ENCODE measurements at regions not wholly inside any gene's neighbourhood (a gene's known extent, or its start where the extent isn't known, plus 50 kb on each side); places are given as distances from the start of the nearest gene placed in this dataset.

DNA sequence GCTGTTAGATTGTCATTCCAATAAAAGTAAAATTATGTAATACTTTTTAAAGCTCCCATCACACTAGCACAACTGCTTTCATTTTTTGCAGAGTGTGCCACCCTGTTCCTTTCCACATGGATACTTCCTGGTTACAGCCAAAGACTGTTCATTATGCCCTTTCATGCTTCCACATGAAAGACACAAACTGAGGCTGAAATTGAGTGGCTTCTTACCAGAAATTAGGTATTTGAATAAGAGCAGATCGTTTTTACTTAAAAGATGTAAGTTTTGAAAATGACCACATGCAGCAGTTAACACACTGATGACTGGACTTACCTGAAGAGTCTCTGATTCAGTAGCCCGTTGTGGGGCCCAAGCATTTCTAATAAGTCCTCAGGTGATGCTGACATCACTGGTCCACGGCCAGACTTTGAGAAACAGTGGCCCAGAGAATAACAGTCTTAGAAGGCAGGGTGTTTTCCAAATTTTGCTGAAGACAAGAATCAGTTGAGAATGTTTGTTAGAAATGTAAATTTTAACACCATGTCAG, 187.6 kb upstream of the DMRT1 start:
- ATAC-seq (no peak), DNase-seq (ENCODE audit: low spot score) (no peak)
- Histone ChIP-seq H3K27me3 (ENCODE audit: insufficient read depth) (no peaks in the 10 kb centered on the region), H3K4me3 (no peak overlapping the region), H3K36me3 (ENCODE audit: insufficient read depth) (no peaks in the 10 kb centered on the region), H3K27ac (ENCODE audit: low read depth) (no peak overlapping the region), H3F3A (replicated peaks; ENCODE audit: low read depth) (0 out of 2 replicates have a peak, but pooled peaks cover 5% of the 10 kb centered on the region), H4K20me1 (replicated peaks; ENCODE audit: insufficient read depth) (peaks cover 2% of the 10 kb centered on the region; the same call in 1 of the 2 replicates), H3K4me2 (no peak overlapping the region), H3K79me2 (replicated peaks; ENCODE audit: insufficient read depth) (peaks cover 41% of the 10 kb centered on the region), H3K4me1 (ENCODE audit: insufficient read depth) (peaks cover 47% of the 10 kb centered on the region), H3K9me2 (ENCODE audit: insufficient read depth) (peaks cover 3% of the 10 kb centered on the region; the same call in 1 of the 2 replicates), H2AFZ (no peak overlapping the region)
- H3K36me3 Mint-ChIP-seq (ENCODE audit: low read depth) = no peaks in the 10 kb centered on the region
- H3K9me3 Mint-ChIP-seq = no peaks in the 10 kb centered on the region
- no peak overlapping the region for H3K4me3 Mint-ChIP-seq
- TF ChIP-seq ZNF114 (CRISPR knock-in tag; IDR thresholded peaks at IDR 0.05) (no peak), JUNB (IDR thresholded peaks at IDR 0.05; ENCODE audit: unreplicated experiment) (no peak), EZH2phosphoT487 (IDR thresholded peaks at IDR 0.05; ENCODE audit: unreplicated experiment) (no peak), POLR2AphosphoS5 (IDR thresholded peaks at IDR 0.05; ENCODE audit: low read depth) (no peak), CREB1 (CRISPR knock-in tag; IDR thresholded peaks at IDR 0.05; ENCODE audit: low read depth) (no peak), NANOG (IDR thresholded peaks at IDR 0.05; ENCODE audit: borderline replicate concordance) (no peak), EZH2 (IDR thresholded peaks at IDR 0.05; ENCODE audit: low read depth, unreplicated experiment) (no peak), STAT1 (IDR thresholded peaks at IDR 0.05; ENCODE audit: unreplicated experiment) (no peak), ZNF331 (CRISPR knock-in tag; IDR thresholded peaks at IDR 0.05; ENCODE audit: low read depth) (no peak)
- TF ChIP-seq, protein P1, sequence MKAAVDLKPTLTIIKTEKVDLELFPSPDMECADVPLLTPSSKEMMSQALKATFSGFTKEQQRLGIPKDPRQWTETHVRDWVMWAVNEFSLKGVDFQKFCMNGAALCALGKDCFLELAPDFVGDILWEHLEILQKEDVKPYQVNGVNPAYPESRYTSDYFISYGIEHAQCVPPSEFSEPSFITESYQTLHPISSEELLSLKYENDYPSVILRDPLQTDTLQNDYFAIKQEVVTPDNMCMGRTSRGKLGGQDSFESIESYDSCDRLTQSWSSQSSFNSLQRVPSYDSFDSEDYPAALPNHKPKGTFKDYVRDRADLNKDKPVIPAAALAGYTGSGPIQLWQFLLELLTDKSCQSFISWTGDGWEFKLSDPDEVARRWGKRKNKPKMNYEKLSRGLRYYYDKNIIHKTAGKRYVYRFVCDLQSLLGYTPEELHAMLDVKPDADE (IDR thresholded peaks at IDR 0.05) = no peak
- TF ChIP-seq, protein P2, sequence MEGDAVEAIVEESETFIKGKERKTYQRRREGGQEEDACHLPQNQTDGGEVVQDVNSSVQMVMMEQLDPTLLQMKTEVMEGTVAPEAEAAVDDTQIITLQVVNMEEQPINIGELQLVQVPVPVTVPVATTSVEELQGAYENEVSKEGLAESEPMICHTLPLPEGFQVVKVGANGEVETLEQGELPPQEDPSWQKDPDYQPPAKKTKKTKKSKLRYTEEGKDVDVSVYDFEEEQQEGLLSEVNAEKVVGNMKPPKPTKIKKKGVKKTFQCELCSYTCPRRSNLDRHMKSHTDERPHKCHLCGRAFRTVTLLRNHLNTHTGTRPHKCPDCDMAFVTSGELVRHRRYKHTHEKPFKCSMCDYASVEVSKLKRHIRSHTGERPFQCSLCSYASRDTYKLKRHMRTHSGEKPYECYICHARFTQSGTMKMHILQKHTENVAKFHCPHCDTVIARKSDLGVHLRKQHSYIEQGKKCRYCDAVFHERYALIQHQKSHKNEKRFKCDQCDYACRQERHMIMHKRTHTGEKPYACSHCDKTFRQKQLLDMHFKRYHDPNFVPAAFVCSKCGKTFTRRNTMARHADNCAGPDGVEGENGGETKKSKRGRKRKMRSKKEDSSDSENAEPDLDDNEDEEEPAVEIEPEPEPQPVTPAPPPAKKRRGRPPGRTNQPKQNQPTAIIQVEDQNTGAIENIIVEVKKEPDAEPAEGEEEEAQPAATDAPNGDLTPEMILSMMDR (conservative IDR thresholded peaks at IDR 0.05; ENCODE audit: low read depth in 2 of 2) = no peak
- TF ChIP-seq, protein P3, sequence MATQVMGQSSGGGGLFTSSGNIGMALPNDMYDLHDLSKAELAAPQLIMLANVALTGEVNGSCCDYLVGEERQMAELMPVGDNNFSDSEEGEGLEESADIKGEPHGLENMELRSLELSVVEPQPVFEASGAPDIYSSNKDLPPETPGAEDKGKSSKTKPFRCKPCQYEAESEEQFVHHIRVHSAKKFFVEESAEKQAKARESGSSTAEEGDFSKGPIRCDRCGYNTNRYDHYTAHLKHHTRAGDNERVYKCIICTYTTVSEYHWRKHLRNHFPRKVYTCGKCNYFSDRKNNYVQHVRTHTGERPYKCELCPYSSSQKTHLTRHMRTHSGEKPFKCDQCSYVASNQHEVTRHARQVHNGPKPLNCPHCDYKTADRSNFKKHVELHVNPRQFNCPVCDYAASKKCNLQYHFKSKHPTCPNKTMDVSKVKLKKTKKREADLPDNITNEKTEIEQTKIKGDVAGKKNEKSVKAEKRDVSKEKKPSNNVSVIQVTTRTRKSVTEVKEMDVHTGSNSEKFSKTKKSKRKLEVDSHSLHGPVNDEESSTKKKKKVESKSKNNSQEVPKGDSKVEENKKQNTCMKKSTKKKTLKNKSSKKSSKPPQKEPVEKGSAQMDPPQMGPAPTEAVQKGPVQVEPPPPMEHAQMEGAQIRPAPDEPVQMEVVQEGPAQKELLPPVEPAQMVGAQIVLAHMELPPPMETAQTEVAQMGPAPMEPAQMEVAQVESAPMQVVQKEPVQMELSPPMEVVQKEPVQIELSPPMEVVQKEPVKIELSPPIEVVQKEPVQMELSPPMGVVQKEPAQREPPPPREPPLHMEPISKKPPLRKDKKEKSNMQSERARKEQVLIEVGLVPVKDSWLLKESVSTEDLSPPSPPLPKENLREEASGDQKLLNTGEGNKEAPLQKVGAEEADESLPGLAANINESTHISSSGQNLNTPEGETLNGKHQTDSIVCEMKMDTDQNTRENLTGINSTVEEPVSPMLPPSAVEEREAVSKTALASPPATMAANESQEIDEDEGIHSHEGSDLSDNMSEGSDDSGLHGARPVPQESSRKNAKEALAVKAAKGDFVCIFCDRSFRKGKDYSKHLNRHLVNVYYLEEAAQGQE (IDR thresholded peaks at IDR 0.05; ENCODE audit: unreplicated experiment) = no peak
- TF ChIP-seq, protein P4, sequence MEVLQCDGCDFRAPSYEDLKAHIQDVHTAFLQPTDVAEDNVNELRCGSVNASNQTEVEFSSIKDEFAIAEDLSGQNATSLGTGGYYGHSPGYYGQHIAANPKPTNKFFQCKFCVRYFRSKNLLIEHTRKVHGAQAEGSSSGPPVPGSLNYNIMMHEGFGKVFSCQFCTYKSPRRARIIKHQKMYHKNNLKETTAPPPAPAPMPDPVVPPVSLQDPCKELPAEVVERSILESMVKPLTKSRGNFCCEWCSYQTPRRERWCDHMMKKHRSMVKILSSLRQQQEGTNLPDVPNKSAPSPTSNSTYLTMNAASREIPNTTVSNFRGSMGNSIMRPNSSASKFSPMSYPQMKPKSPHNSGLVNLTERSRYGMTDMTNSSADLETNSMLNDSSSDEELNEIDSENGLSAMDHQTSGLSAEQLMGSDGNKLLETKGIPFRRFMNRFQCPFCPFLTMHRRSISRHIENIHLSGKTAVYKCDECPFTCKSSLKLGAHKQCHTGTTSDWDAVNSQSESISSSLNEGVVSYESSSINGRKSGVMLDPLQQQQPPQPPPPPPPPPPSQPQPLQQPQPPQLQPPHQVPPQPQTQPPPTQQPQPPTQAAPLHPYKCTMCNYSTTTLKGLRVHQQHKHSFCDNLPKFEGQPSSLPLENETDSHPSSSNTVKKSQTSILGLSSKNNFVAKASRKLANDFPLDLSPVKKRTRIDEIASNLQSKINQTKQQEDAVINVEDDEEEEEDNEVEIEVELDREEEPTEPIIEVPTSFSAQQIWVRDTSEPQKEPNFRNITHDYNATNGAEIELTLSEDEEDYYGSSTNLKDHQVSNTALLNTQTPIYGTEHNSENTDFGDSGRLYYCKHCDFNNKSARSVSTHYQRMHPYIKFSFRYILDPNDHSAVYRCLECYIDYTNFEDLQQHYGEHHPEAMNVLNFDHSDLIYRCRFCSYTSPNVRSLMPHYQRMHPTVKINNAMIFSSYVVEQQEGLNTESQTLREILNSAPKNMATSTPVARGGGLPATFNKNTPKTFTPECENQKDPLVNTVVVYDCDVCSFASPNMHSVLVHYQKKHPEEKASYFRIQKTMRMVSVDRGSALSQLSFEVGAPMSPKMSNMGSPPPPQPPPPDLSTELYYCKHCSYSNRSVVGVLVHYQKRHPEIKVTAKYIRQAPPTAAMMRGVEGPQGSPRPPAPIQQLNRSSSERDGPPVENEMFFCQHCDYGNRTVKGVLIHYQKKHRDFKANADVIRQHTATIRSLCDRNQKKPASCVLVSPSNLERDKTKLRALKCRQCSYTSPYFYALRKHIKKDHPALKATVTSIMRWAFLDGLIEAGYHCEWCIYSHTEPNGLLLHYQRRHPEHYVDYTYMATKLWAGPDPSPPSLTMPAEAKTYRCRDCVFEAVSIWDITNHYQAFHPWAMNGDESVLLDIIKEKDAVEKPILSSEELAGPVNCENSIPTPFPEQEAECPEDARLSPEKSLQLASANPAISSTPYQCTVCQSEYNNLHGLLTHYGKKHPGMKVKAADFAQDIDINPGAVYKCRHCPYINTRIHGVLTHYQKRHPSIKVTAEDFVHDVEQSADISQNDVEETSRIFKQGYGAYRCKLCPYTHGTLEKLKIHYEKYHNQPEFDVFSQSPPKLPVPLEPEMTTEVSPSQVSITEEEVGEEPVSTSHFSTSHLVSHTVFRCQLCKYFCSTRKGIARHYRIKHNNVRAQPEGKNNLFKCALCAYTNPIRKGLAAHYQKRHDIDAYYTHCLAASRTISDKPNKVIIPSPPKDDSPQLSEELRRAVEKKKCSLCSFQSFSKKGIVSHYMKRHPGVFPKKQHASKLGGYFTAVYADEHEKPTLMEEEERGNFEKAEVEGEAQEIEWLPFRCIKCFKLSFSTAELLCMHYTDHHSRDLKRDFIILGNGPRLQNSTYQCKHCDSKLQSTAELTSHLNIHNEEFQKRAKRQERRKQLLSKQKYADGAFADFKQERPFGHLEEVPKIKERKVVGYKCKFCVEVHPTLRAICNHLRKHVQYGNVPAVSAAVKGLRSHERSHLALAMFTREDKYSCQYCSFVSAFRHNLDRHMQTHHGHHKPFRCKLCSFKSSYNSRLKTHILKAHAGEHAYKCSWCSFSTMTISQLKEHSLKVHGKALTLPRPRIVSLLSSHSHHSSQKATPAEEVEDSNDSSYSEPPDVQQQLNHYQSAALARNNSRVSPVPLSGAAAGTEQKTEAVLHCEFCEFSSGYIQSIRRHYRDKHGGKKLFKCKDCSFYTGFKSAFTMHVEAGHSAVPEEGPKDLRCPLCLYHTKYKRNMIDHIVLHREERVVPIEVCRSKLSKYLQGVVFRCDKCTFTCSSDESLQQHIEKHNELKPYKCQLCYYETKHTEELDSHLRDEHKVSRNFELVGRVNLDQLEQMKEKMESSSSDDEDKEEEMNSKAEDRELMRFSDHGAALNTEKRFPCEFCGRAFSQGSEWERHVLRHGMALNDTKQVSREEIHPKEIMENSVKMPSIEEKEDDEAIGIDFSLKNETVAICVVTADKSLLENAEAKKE (CRISPR knock-in tag; IDR thresholded peaks at IDR 0.05) = no peak
- no peak overlapping the region for H3K27ac Mint-ChIP-seq
- peaks cover 67% of the 10 kb centered on the region for H3K4me1 Mint-ChIP-seq
- H3K27me3 Mint-ChIP-seq (ENCODE audit: insufficient read depth, low read depth, poor library complexity) = peaks cover 10% of the 10 kb centered on the region

Measured in GM23338 (cell line).